Neuronal stem cell (in vitro differentiated cells): ENCODE measurements at regions not wholly inside any gene's neighbourhood (a gene's known extent, or its start where the extent isn't known, plus 50 kb on each side); places are given as distances from the start of the nearest gene placed in this dataset.

Experiments used
- DNase-seq: peaks from one replicate; pipeline ENCODE4 v3.0.0-alpha.2; 2013; ENCODE audit warnings: low spot score
- H2AFZ ChIP-seq: one replicate; pipeline ENCODE4 v1.6.1; 2013; ENCODE audit warnings: mild to moderate bottlenecking, low read length, inconsistent platforms
- H2AK5ac ChIP-seq: 2 replicates; pipeline ENCODE4 v1.6.1; 2013; ENCODE audit warnings: low read depth, mild to moderate bottlenecking, inconsistent platforms, low read length, moderate library complexity, mixed read lengths
- H2BK120ac ChIP-seq: 2 replicates; pipeline ENCODE4 v1.6.1; 2013; ENCODE audit warnings: low read depth, mild to moderate bottlenecking, inconsistent platforms, low read length, moderate library complexity, mixed read lengths
- H2BK12ac ChIP-seq: one replicate; pipeline ENCODE4 v1.6.1; 2013; ENCODE audit warnings: low read length, inconsistent platforms
- H2BK15ac ChIP-seq: 2 replicates; pipeline ENCODE4 v1.6.1; 2013; ENCODE audit warnings: mild to moderate bottlenecking, low read length, inconsistent platforms, mixed read lengths
- H2BK5ac ChIP-seq: one replicate; pipeline ENCODE4 v1.6.1; 2013; ENCODE audit warnings: inconsistent platforms, mild to moderate bottlenecking, low read length, moderate library complexity
- H3K14ac ChIP-seq: one replicate; pipeline ENCODE4 v1.6.1; 2013; ENCODE audit warnings: low read length, inconsistent platforms
- H3K18ac ChIP-seq: 2 replicates; pipeline ENCODE4 v1.6.1; 2013; ENCODE audit warnings: low read length, inconsistent platforms
- H3K23ac ChIP-seq: 2 replicates; pipeline ENCODE4 v1.6.1; 2013; ENCODE audit warnings: low read depth, mild to moderate bottlenecking, mixed read lengths, low read length, inconsistent platforms; ENCODE audit not compliant: poor library complexity
- H3K27ac ChIP-seq: replicated peaks from 3 replicates; pipeline ENCODE4 v1.5.1; 2013; ENCODE audit warnings: low read length, inconsistent platforms
- H3K27me3 ChIP-seq, 3 experiments: 2 replicates each; pipeline ENCODE4 v1.6.1; 2013; ENCODE audit warnings: low read length in 3 of 3, mild to moderate bottlenecking in 2 of 3, inconsistent platforms in 1 of 3, low read depth in 1 of 3, mixed read lengths in 1 of 3, moderate library complexity in 1 of 3; ENCODE audit not compliant: control insufficient read depth in 3 of 3, insufficient read depth in 3 of 3
- H3K36me3 ChIP-seq, 2 donors: replicated peaks in 1 of 2; 2 replicates each; pipeline ENCODE4 v1.6.1; 2013; ENCODE audit warnings: low read length in 2 of 2; ENCODE audit not compliant: control insufficient read depth in 2 of 2, insufficient read depth in 2 of 2
- H3K4ac ChIP-seq: 2 replicates; pipeline ENCODE4 v1.6.1; 2013; ENCODE audit warnings: inconsistent platforms, mild to moderate bottlenecking, low read length, moderate library complexity
- H3K4me1 ChIP-seq, 2 donors: 1 replicate in 1 of 2; 2 replicates in 1 of 2; pipeline ENCODE4 v1.6.1; 2013; ENCODE audit warnings: low read length in 2 of 2, low read depth in 1 of 2; ENCODE audit not compliant: control insufficient read depth in 2 of 2, insufficient read depth in 1 of 2
- H3K4me2 ChIP-seq: one replicate; pipeline ENCODE4 v1.6.1; 2013; ENCODE audit warnings: mild to moderate bottlenecking, low read length, inconsistent platforms; ENCODE audit not compliant: insufficient read depth, poor library complexity, severe bottlenecking
- H3K4me3 ChIP-seq, 2 donors: 2 replicates each; pipeline ENCODE4 v1.5.1; 2013; ENCODE audit warnings: low read length in 2 of 2, mild to moderate bottlenecking in 2 of 2, inconsistent platforms in 1 of 2, moderate library complexity in 1 of 2
- H3K79me1 ChIP-seq: one replicate; pipeline ENCODE4 v1.6.1; 2013; ENCODE audit warnings: low read depth, mild to moderate bottlenecking, inconsistent platforms, low read length, moderate library complexity
- H3K9ac ChIP-seq: one replicate; pipeline ENCODE4 v1.6.1; 2013; ENCODE audit warnings: mild to moderate bottlenecking, low read depth, low read length, inconsistent platforms; ENCODE audit not compliant: poor library complexity
- H3K9me3 ChIP-seq, 2 donors: replicated peaks in 1 of 2; 2 replicates each; pipeline versions ENCODE3 to v1.6.1; 2013; ENCODE audit warnings: low read length in 2 of 2, mild to moderate bottlenecking in 2 of 2, inconsistent platforms in 1 of 2, low read depth in 1 of 2, mixed read lengths in 1 of 2, moderate library complexity in 1 of 2; ENCODE audit not compliant: control insufficient read depth in 2 of 2, insufficient read depth in 1 of 2
- H4K8ac ChIP-seq: one replicate; pipeline ENCODE4 v1.6.1; 2013; ENCODE audit warnings: low read depth, mild to moderate bottlenecking, inconsistent platforms, low read length, moderate library complexity
- H4K91ac ChIP-seq: one replicate; pipeline ENCODE4 v1.6.1; 2013; ENCODE audit warnings: low read length, low read depth, mild to moderate bottlenecking, inconsistent platforms; ENCODE audit not compliant: poor library complexity
- WGBS, 2 donors: extraction: QIAGEN DNeasy Blood & Tissue Kit; methylation state at CpG; one replicate each; pipeline ENCODE4 v1.1.7; 2013; ENCODE audit warnings: missing lambda C conversion rate in 2 of 2, mixed read lengths in 1 of 2; ENCODE audit not compliant: insufficient read length in 2 of 2, insufficient replicate concordance in 1 of 2; ENCODE audit errors: extremely low coverage in 2 of 2; 5-methylcytosine and 5-hydroxymethylcytosine counted together

- Histone ChIP-seq H2AFZ (peak overlapping the region; percentile 4), H3K4me1 (peaks cover 3 to 6% of the 10 kb centered on the region in 2 donors), H3K79me1 (no peaks in the 10 kb centered on the region), H2BK5ac (no peak overlapping the region), H3K9me3 (no peaks in the 10 kb centered on the region), H2AK5ac (no peak overlapping the region), H4K91ac (no peak overlapping the region), H3K27ac (no peak overlapping the region), H3K4me3 (peak overlapping the region in 1 of 2 donors; percentile 35), H2BK12ac (no peak overlapping the region), H3K23ac (no peak overlapping the region), H2BK120ac (no peak overlapping the region), H3K9ac (no peak overlapping the region), H2BK15ac (no peak overlapping the region), H3K4ac (no peak overlapping the region), H3K18ac (no peak overlapping the region), H3K4me2 (no peak overlapping the region), H3K36me3 (no peaks in the 10 kb centered on the region), H3K14ac (no peak overlapping the region), H4K8ac (no peak overlapping the region), H3K27me3 (peaks cover 0 to 4% (median 0%) of the 10 kb centered on the region in 3 experiments)
- no CpG with 5 or more reads among the region's 5 CpGs for WGBS, 2 donors
- no peak for DNase-seq
Measured at GRCh38 chr5:81883371-81883770, 88.5 kb upstream of the ATG10 start.

DNA sequence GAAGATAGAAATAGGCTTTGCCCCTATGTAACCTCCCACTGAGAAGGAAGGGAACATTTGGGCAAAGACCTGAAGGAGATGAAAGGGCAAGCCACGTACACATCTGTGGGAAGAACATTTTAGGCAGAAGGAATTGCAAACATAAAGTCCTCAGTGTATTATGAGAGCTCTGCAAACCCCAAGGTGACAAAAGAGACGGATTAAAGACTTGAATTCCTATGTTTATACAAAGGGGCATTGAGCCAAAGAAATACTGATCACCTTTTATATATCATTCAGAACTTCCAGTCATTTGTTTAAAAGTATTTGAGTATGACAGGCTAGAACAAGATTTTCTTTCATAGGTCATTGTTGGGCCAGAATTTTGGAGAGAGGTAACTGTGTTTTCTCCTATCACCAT lies 90.2 kb upstream of the ATG10 start:
- DNase-seq: no peak
- Histone ChIP-seq H3K4ac (no peak overlapping the region), H3K18ac (no peak overlapping the region), H3K4me2 (no peak overlapping the region), H3K9ac (no peak overlapping the region), H3K4me3 (no peak overlapping the region), H3K9me3 (no peaks in the 10 kb centered on the region), H4K91ac (no peak overlapping the region), H3K79me1 (no peaks in the 10 kb centered on the region), H2BK120ac (no peak overlapping the region), H3K4me1 (peaks cover 3 to 6% of the 10 kb centered on the region in 2 donors), H4K8ac (no peak overlapping the region), H2BK5ac (no peak overlapping the region), H2AK5ac (no peak overlapping the region), H3K14ac (no peak overlapping the region), H3K27ac (no peak overlapping the region), H3K36me3 (no peaks in the 10 kb centered on the region), H2BK15ac (no peak overlapping the region), H3K27me3 (peaks cover 0 to 4% (median 0%) of the 10 kb centered on the region in 3 experiments), H2AFZ (no peak overlapping the region), H2BK12ac (no peak overlapping the region), H3K23ac (no peak overlapping the region)
- no CpG with 5 or more reads among the region's 2 CpGs for WGBS, 2 donors

- H3K4me3 ChIP-seq: no peak overlapping the region
- no peak for DNase-seq
- WGBS, 2 donors: no CpG with 5 or more reads among the region's 3 CpGs
- H2AFZ ChIP-seq: no peak overlapping the region
- H3K9ac ChIP-seq: no peak overlapping the region
- no peak overlapping the region for H3K4me2 ChIP-seq
- H3K79me1 ChIP-seq: no peaks in the 10 kb centered on the region
- no peak overlapping the region for H3K14ac ChIP-seq
- no peak overlapping the region for H3K23ac ChIP-seq
- H2AK5ac ChIP-seq: no peak overlapping the region
- peaks cover 0 to 4% (median 0%) of the 10 kb centered on the region in 3 experiments for H3K27me3 ChIP-seq
- no peak overlapping the region for H4K8ac ChIP-seq
- peaks cover 3 to 6% of the 10 kb centered on the region in 2 donors for H3K4me1 ChIP-seq
- H3K18ac ChIP-seq: no peak overlapping the region
- H3K27ac ChIP-seq: no peak overlapping the region
- no peak overlapping the region for H3K4ac ChIP-seq
- H2BK15ac ChIP-seq: no peak overlapping the region
- H2BK12ac ChIP-seq: no peak overlapping the region
- H4K91ac ChIP-seq: no peak overlapping the region
- H3K36me3 ChIP-seq: no peaks in the 10 kb centered on the region
- H3K9me3 ChIP-seq: no peaks in the 10 kb centered on the region
- H2BK120ac ChIP-seq: no peak overlapping the region
- H2BK5ac ChIP-seq: no peak overlapping the region
Measured at GRCh38 chr5:81879936-81880335, 91.9 kb upstream of the ATG10 start.

DNA sequence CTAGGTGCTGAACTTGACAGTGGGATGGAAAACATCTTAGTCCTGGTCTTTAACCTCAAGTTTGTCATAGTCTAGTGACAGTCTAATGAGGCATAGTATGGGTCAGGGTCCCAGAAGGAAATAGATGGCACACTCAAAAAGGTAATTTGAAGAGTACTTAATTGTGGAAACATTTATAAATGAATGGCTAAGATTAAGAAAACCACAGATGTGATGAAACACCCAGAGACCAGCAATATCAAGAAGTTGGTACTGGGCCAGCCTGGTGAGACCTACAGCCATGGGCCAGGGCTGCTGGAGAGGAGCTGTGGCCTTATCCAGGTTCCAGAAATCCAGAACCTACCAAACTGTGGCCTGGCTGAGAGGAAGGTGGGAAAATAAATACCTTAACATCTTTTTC lies 93.5 kb upstream of the ATG10 start:
- DNase-seq: no peak
- Histone ChIP-seq H3K4ac (no peak overlapping the region), H2AK5ac (no peak overlapping the region), H3K9ac (no peak overlapping the region), H2BK5ac (no peak overlapping the region), H3K14ac (no peak overlapping the region), H3K9me3 (no peaks in the 10 kb centered on the region), H3K4me1 (peaks cover under 1 to 4% of the 10 kb centered on the region in 2 donors), H2AFZ (no peak overlapping the region), H4K91ac (no peak overlapping the region), H3K36me3 (no peaks in the 10 kb centered on the region), H2BK12ac (no peak overlapping the region), H3K18ac (no peak overlapping the region), H4K8ac (no peak overlapping the region), H3K79me1 (no peaks in the 10 kb centered on the region), H3K27ac (no peak overlapping the region), H3K23ac (no peak overlapping the region), H3K27me3 (peaks cover 0 to 4% (median 0%) of the 10 kb centered on the region in 3 experiments), H3K4me2 (no peak overlapping the region), H2BK120ac (no peak overlapping the region), H3K4me3 (no peak overlapping the region), H2BK15ac (no peak overlapping the region)
